ENCODE measurements at regions not wholly inside any gene's neighbourhood (a gene's known extent, or its start where the extent isn't known, plus 50 kb on each side); places are given as distances from the start of the nearest gene placed in this dataset.
A peak's percentile ranks its signal among the peaks of the same experiment; 100 is the strongest.

DNA sequence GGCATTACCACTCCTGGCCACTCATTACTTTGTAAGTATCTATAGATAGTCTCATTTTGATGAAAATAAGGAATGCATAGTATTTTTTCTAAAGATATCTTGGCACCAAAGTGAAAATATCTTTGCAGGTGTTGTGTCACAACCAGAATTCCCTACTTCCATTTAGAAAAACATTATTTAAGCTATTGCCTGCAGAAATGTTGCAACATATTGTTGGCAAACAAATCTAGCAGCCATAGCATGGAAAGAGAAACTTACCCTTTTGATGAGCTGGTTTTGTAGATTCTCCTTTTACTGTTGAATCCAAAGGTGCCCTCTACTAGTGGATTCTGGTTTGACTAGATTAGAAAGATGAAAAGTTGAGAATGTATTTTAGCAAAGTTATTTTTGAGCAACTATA is 138.8 kb downstream of the AREG start:
- in situ Hi-C loops (cut with HindIII; ENCODE audit: extremely low pct_ligation_motif_present, low pct_unique_long_range_greater_than_20kb) (no loop called here), intact Hi-C loops (cut with micrococcal nuclease; ENCODE audit: unreplicated experiment) (loop anchor here (1.0 kb wide), 1 partner anchor 45 kb away; no protein-coding TSS in a partner anchor)
- Histone ChIP-seq H3K4me2 (ENCODE audit: low read depth, low read length) (peak overlapping the region; percentile 13; the same call in 1 of the 2 replicates), H3K4me1 (ENCODE audit: insufficient read depth, low read length) (peaks cover 19% of the 10 kb centered on the region), H3K27ac (ENCODE audit: extremely low read length, insufficient read depth, low read length) (no peak overlapping the region), H3K27me3 (ENCODE audit: control insufficient read depth in 1 of 2, insufficient read depth in 2 of 2, low read length in 2 of 2) (no peaks in the 10 kb centered on the region), H3K36me3 (replicated peaks in 1 of 2; ENCODE audit: control insufficient read depth in 1 of 2, insufficient read depth in 2 of 2, low read length in 2 of 2) (no peaks in the 10 kb centered on the region), H3K4me3 (replicated peaks in 1 of 3; ENCODE audit: insufficient read depth in 1 of 3, low read depth in 2 of 3, low read length in 3 of 3) (no peak overlapping the region), H3K9ac (ENCODE audit: insufficient read depth, low read depth, low read length) (no peak overlapping the region), H3K9me3 (ENCODE audit: low read length) (no peaks in the 10 kb centered on the region), H3K79me2 (ENCODE audit: insufficient read depth, low read length) (no peaks in the 10 kb centered on the region), H4K20me1 (ENCODE audit: insufficient read depth, low read length) (no peaks in the 10 kb centered on the region), H2AFZ (ENCODE audit: low read length) (no peak overlapping the region)
- ATAC-seq (peak; percentile 51; the same call in 1 of the 3 replicates), DNase-seq (ENCODE audit: low spot score) (peak; percentile 49), FAIRE-seq (no peak)
- ChIA-PET POLR2A (no interaction called here), CTCF (ENCODE audit: low intra/inter-chr PET ratio, low total read pairs) (no interaction called here)
- BruUV-seq (replicated peaks) = no TSS peak
- TF ChIP-seq NR1H2 (CRISPR knock-in tag; IDR thresholded peaks at IDR 0.05; ENCODE audit: borderline replicate concordance, low read depth) (no peak), U2AF1 (optimal IDR thresholded peaks at IDR 0.05; ENCODE audit: low read depth, low read length) (no peak), MAZ (IDR thresholded peaks at IDR 0.05; ENCODE audit: borderline replicate concordance, low read depth, low read length) (no peak), MAZ (CRISPR knock-in tag; IDR thresholded peaks at IDR 0.05; ENCODE audit: low read depth) (no peak), CCAR2 (optimal IDR thresholded peaks at IDR 0.05; ENCODE audit: low read depth, low read length) (no peak), CREM (IDR thresholded peaks at IDR 0.05) (no peak), CREM (CRISPR knock-in tag; IDR thresholded peaks at IDR 0.05) (no peak), ZMYM3 (CRISPR knock-in tag; IDR thresholded peaks at IDR 0.05) (no peak), ZSCAN29 (CRISPR knock-in tag; conservative IDR thresholded peaks at IDR 0.05) (no peak), TBL1XR1 (IDR thresholded peaks at IDR 0.05; ENCODE audit: borderline replicate concordance, low read length, partially characterized antibody) (no peak), SNRNP70 (IDR thresholded peaks at IDR 0.05; ENCODE audit: low read depth, low read length) (no peak), CEBPG (CRISPR knock-in tag; IDR thresholded peaks at IDR 0.05) (peak; percentile 77), ZNF317 (CRISPR knock-in tag; IDR thresholded peaks at IDR 0.05) (no peak), RCOR2 (CRISPR knock-in tag; IDR thresholded peaks at IDR 0.05) (no peak)
- TF ChIP-seq, protein P1, sequence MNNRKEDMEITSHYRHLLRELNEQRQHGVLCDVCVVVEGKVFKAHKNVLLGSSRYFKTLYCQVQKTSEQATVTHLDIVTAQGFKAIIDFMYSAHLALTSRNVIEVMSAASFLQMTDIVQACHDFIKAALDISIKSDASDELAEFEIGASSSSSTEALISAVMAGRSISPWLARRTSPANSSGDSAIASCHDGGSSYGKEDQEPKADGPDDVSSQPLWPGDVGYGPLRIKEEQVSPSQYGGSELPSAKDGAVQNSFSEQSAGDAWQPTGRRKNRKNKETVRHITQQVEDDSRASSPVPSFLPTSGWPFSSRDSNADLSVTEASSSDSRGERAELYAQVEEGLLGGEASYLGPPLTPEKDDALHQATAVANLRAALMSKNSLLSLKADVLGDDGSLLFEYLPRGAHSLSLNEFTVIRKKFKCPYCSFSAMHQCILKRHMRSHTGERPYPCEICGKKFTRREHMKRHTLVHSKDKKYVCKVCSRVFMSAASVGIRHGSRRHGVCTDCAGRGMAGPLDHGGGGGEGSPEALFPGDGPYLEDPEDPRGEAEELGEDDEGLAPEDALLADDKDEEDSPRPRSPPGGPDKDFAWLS (CRISPR knock-in tag; IDR thresholded peaks at IDR 0.05; ENCODE audit: borderline replicate concordance) = no peak
- TF ChIP-seq, protein P2, sequence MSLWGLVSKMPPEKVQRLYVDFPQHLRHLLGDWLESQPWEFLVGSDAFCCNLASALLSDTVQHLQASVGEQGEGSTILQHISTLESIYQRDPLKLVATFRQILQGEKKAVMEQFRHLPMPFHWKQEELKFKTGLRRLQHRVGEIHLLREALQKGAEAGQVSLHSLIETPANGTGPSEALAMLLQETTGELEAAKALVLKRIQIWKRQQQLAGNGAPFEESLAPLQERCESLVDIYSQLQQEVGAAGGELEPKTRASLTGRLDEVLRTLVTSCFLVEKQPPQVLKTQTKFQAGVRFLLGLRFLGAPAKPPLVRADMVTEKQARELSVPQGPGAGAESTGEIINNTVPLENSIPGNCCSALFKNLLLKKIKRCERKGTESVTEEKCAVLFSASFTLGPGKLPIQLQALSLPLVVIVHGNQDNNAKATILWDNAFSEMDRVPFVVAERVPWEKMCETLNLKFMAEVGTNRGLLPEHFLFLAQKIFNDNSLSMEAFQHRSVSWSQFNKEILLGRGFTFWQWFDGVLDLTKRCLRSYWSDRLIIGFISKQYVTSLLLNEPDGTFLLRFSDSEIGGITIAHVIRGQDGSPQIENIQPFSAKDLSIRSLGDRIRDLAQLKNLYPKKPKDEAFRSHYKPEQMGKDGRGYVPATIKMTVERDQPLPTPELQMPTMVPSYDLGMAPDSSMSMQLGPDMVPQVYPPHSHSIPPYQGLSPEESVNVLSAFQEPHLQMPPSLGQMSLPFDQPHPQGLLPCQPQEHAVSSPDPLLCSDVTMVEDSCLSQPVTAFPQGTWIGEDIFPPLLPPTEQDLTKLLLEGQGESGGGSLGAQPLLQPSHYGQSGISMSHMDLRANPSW (CRISPR knock-in tag; IDR thresholded peaks at IDR 0.05; ENCODE audit: borderline replicate concordance) = no peak
- TF ChIP-seq, protein P3, sequence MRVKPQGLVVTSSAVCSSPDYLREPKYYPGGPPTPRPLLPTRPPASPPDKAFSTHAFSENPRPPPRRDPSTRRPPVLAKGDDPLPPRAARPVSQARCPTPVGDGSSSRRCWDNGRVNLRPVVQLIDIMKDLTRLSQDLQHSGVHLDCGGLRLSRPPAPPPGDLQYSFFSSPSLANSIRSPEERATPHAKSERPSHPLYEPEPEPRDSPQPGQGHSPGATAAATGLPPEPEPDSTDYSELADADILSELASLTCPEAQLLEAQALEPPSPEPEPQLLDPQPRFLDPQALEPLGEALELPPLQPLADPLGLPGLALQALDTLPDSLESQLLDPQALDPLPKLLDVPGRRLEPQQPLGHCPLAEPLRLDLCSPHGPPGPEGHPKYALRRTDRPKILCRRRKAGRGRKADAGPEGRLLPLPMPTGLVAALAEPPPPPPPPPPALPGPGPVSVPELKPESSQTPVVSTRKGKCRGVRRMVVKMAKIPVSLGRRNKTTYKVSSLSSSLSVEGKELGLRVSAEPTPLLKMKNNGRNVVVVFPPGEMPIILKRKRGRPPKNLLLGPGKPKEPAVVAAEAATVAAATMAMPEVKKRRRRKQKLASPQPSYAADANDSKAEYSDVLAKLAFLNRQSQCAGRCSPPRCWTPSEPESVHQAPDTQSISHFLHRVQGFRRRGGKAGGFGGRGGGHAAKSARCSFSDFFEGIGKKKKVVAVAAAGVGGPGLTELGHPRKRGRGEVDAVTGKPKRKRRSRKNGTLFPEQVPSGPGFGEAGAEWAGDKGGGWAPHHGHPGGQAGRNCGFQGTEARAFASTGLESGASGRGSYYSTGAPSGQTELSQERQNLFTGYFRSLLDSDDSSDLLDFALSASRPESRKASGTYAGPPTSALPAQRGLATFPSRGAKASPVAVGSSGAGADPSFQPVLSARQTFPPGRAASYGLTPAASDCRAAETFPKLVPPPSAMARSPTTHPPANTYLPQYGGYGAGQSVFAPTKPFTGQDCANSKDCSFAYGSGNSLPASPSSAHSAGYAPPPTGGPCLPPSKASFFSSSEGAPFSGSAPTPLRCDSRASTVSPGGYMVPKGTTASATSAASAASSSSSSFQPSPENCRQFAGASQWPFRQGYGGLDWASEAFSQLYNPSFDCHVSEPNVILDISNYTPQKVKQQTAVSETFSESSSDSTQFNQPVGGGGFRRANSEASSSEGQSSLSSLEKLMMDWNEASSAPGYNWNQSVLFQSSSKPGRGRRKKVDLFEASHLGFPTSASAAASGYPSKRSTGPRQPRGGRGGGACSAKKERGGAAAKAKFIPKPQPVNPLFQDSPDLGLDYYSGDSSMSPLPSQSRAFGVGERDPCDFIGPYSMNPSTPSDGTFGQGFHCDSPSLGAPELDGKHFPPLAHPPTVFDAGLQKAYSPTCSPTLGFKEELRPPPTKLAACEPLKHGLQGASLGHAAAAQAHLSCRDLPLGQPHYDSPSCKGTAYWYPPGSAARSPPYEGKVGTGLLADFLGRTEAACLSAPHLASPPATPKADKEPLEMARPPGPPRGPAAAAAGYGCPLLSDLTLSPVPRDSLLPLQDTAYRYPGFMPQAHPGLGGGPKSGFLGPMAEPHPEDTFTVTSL (CRISPR knock-in tag; IDR thresholded peaks at IDR 0.05; ENCODE audit: borderline replicate concordance) = no peak
